AG09309 (cell line): ENCODE measurements at regions not wholly inside any gene's neighbourhood (a gene's known extent, or its start where the extent isn't known, plus 50 kb on each side); places are given as distances from the start of the nearest gene placed in this dataset.
"Not testable (repeated sequence)": the region's sequence is repeated elsewhere in the genome, so short reads cannot be mapped to it uniquely, and the experiment has no call there.

ENCODE experiments used
- DNase-seq: peaks from one replicate; pipeline ENCODE4 v3.0.0-alpha.2; 2010; ENCODE audit warnings: low read depth
- H3K4me3 ChIP-seq: 2 replicates; pipeline ENCODE4 v1.5.1; 2011; ENCODE audit warnings: mild to moderate bottlenecking, low read depth, low read length, moderate library complexity; ENCODE audit not compliant: control insufficient read depth
- TF ChIP-seq, protein P1 (sequence below): IDR thresholded peaks from 2 replicates; pipeline ENCODE4 v1.5.1; 2011; ENCODE audit warnings: mild to moderate bottlenecking, low read depth, low read length, inconsistent platforms; ENCODE audit not compliant: insufficient read depth, control insufficient read depth; ENCODE audit errors: missing control alignments

DNA sequence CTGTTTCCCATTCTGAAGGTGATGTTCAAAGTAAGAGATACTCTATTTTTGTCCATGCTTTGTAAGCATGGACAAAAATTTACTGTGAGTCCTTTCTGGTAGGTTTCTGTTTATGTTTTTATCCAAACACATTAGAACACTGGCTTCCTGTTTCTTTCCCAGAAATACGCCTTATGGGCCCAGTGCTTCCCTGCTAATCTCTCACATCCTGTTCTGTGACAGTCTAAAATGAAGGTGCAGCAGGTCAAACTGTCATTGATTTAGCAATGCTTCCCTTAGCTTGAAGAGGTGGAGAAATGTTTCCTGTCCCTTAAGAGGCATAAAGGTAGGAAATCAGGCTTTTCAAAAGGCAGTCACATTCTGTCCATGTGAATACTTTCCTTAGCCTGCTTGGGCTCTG lies 305.6 kb downstream of the RPS29 start:
- no peak for DNase-seq
- no peak overlapping the region for H3K4me3 ChIP-seq
- TF ChIP-seq, protein P1, sequence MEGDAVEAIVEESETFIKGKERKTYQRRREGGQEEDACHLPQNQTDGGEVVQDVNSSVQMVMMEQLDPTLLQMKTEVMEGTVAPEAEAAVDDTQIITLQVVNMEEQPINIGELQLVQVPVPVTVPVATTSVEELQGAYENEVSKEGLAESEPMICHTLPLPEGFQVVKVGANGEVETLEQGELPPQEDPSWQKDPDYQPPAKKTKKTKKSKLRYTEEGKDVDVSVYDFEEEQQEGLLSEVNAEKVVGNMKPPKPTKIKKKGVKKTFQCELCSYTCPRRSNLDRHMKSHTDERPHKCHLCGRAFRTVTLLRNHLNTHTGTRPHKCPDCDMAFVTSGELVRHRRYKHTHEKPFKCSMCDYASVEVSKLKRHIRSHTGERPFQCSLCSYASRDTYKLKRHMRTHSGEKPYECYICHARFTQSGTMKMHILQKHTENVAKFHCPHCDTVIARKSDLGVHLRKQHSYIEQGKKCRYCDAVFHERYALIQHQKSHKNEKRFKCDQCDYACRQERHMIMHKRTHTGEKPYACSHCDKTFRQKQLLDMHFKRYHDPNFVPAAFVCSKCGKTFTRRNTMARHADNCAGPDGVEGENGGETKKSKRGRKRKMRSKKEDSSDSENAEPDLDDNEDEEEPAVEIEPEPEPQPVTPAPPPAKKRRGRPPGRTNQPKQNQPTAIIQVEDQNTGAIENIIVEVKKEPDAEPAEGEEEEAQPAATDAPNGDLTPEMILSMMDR, result no peak

DNA sequence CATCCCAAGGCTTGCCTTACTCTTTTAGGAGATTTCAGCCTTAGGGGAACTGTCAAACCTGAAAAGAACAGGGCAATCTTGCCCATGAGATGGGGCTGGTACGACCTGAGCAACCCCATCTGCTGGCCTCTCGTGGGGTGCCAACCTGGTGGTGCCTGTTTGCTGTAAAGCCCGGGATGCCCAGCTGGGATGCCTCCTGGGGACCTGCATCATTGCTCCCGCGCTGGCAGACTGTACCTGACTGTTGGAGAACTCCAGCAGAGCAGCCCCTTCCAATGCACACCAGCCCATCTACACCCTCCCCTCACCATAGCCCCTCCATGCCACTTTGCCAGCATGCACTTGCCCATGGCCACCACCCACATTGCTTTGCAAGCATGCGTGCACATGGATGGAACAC lies 335.7 kb downstream of the RPS29 start:
- no peak overlapping the region for H3K4me3 ChIP-seq
- no peak for DNase-seq
- TF ChIP-seq, protein P1, result no peak

DNA sequence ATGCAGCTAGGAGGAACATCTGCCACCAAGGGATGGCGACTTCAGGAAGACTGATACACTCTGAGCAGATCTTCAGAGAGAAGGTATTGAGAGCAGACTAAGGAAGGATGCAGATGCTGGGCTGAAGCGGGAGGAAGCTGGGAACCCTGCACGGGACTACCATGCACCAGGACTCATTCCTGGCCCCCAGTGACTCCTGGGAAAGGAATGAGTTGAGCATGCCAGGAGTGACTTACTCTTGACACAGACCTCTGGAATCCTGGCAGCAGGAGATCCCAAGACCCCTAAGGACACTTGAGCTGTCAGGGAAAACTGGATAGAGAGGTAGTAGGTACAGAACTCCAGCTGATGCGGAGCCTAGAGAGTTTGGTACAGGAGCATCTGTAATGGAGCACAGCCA lies 336.1 kb downstream of the RPS29 start:
- DNase-seq, result no peak
- TF ChIP-seq, protein P1, result no peak
- H3K4me3 ChIP-seq, result no peak overlapping the region

DNA sequence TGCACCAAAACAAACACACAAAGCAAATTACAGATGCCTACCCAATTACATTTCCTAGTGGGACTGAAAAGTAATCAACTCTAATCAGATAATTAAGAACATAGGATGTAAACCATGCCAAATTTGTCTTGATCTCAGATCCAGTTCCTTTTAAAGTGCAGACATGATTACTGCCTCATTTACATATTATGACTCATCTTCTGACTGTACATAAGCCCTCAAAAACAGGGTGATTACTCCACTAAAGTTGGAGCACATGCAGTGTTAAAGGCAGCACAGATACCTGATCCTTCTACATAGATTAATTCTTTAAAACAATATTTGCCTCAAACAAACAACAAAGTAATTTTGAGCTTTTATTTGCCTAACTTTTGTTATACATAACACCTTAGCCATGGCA lies 337.2 kb downstream of the RPS29 start:
- DNase-seq, result no peak
- TF ChIP-seq, protein P1, result no peak
- H3K4me3 ChIP-seq, result no peak overlapping the region

DNA sequence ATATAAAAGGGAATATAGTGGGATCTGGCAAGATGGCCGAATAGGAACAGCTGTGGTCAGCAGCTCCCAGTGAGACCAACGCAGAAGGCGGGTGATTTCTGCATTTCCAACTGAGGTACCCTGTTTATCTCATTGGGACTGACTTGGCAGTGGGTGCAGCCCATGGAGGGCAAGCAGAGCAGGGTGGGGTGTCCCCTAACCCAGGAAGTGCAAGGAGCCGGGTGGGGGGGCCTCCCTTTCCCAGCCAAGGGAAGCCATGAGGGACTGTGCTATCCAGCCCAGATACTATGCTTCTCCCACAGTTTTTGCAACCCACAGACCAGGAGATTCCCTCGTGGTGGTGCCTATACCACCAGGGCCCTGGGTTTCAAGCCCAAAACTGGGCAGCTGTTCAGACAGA lies 342.4 kb downstream of the RPS29 start:
- not testable (repeated sequence) for H3K4me3 ChIP-seq, DNase-seq

DNA sequence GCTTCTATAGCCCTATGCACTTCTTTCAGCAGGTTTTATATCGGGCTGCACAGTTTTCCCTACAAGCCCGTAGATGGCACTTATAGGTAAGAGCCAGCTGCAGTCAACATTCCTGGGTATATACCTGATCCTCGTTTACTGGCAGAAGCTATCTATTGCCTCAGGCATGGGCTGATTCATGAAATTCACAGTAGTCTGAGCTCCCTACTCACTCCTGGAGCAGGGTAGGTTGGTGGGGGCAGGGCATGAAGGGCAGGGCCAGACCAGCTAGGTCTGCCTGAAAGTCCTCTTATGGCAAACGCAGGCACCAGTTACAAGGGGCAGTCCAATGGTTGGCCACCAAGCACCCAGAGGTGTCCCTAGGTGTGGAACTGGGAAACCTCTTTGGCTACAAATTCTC lies 345.8 kb downstream of the RPS29 start:
- no peak for DNase-seq
- TF ChIP-seq, protein P1, result no peak
- no peak overlapping the region for H3K4me3 ChIP-seq

DNA sequence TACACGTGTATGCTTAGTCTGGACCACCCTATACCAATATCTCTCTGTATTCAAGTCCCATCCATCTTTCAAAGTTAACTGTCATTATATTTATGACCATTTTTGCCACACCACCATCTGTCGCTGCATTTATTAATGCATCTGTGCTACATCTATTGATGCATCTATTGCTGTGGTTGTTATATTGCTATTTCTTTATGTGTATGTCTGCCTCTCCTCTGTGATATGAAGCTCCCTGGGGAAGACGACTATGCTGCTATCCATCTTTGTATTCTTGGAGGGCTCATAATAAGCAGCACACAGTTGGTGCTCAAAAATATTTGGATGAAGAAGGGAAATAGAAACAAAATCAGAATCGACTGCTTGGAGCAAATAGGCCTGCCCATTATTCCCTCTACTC lies 357.6 kb downstream of the RPS29 start:
- TF ChIP-seq, protein P1, result no peak
- no peak for DNase-seq
- H3K4me3 ChIP-seq, result no peak overlapping the region
